ENCODE measurements at regions not wholly inside any gene's neighbourhood (a gene's known extent, or its start where the extent isn't known, plus 50 kb on each side); places are given as distances from the start of the nearest gene placed in this dataset.

- no peak for TF ChIP-seq EZH2 (IDR thresholded peaks at IDR 0.05; ENCODE audit: low read length)
- TF ChIP-seq, protein P1, sequence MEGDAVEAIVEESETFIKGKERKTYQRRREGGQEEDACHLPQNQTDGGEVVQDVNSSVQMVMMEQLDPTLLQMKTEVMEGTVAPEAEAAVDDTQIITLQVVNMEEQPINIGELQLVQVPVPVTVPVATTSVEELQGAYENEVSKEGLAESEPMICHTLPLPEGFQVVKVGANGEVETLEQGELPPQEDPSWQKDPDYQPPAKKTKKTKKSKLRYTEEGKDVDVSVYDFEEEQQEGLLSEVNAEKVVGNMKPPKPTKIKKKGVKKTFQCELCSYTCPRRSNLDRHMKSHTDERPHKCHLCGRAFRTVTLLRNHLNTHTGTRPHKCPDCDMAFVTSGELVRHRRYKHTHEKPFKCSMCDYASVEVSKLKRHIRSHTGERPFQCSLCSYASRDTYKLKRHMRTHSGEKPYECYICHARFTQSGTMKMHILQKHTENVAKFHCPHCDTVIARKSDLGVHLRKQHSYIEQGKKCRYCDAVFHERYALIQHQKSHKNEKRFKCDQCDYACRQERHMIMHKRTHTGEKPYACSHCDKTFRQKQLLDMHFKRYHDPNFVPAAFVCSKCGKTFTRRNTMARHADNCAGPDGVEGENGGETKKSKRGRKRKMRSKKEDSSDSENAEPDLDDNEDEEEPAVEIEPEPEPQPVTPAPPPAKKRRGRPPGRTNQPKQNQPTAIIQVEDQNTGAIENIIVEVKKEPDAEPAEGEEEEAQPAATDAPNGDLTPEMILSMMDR (optimal IDR thresholded peaks at IDR 0.05 in 1 of 3, IDR thresholded peaks at IDR 0.05 in 1 of 3, conservative IDR thresholded peaks at IDR 0.05 in 1 of 3; ENCODE audit: extremely low read depth in 1 of 3, insufficient read depth in 2 of 3, low read length in 3 of 3): no peak
These were observed 152.1 kb downstream of the BUB3 start for GRCh38 chr10:123306290-123306689.
